HepG2 (cell line): ENCODE measurements at regions not wholly inside any gene's neighbourhood (a gene's known extent, or its start where the extent isn't known, plus 50 kb on each side); places are given as distances from the start of the nearest gene placed in this dataset.

ENCODE experiments used
- ATAC-seq: fragments of 200-7000 bp; cut with Tn5 transposase; 3 replicates; pipeline ENCODE4 v1.9.1; 2020; ENCODE audit warnings: mild to moderate bottlenecking, moderate library complexity
- BruUV-seq: library from RNA; stranded (reverse); fragments of 400-500 nt; replicated peaks from 2 replicates; lab custom pipeline; 2021; lab: Mats Ljungman, UMichigan
- CTCF ChIA-PET: fragments of 300-600 bp; formaldehyde crosslinking; extraction: SDS; loops from one replicate; lab custom pipeline; 2021; ENCODE audit warnings: low total read pairs, inconsistent platforms, low intra/inter-chr PET ratio; lab: Yijun Ruan, JAX
- POLR2A ChIA-PET: fragments of 350-600 bp; sonication (Branson Sonifier 250); formaldehyde crosslinking; loops from one replicate; lab custom pipeline; 2020; ENCODE audit warnings: antibody characterized with exemption, inconsistent platforms; lab: Yijun Ruan, JAX
- DNase-seq: peaks from one replicate; pipeline ENCODE4 v3.0.0-alpha.2; 2015; ENCODE audit warnings: low spot score
- FAIRE-seq: peaks from 3 replicates; lab custom pipeline; 2011; peaks lifted over from hg19 to GRCh38; lab: Jason Lieb, UNC
- H2AFZ ChIP-seq: one replicate; pipeline ENCODE4 v1.6.1; 2011; ENCODE audit warnings: low read length, inconsistent platforms
- H3K27ac ChIP-seq: fragments of 300-600 bp; 3 replicates; pipeline ENCODE4 v1.8.0; 2011; ENCODE audit warnings: mixed run types, mild to moderate bottlenecking, mixed read lengths, low read length, inconsistent platforms; ENCODE audit not compliant: insufficient read depth; ENCODE audit errors: extremely low read length
- H3K27me3 ChIP-seq, 2 experiments: fragments of 200-600 bp in 1 of 2; 2 replicates in 1 of 2; 3 replicates in 1 of 2; pipeline versions ENCODE4 v1.6.0 to v1.8.0; 2011; ENCODE audit warnings: low read length in 2 of 2, mild to moderate bottlenecking in 2 of 2, moderate library complexity in 2 of 2, inconsistent platforms in 1 of 2; ENCODE audit not compliant: insufficient read depth in 2 of 2, control insufficient read depth in 1 of 2
- H3K36me3 ChIP-seq, 2 experiments: fragments of 200-600 bp in 1 of 2; replicated peaks in 1 of 2; 2 replicates in 1 of 2; 3 replicates in 1 of 2; pipeline versions ENCODE4 v1.5.1 to v1.8.0; 2011; ENCODE audit warnings: low read length in 2 of 2, inconsistent platforms in 1 of 2; ENCODE audit not compliant: insufficient read depth in 2 of 2, control insufficient read depth in 1 of 2
- H3K4me1 ChIP-seq: 2 replicates; pipeline ENCODE4 v1.5.1; 2012; ENCODE audit warnings: low read length, inconsistent platforms; ENCODE audit not compliant: insufficient read depth
- H3K4me2 ChIP-seq: 2 replicates; pipeline ENCODE4 v1.6.0; 2011; ENCODE audit warnings: low read depth, low read length, inconsistent platforms
- H3K4me3 ChIP-seq, 3 experiments: fragments of 200-600 bp in 1 of 3; sonication (generic), shearing (Covaris generic) in 1 of 3; replicated peaks in 1 of 3; 2 replicates each; pipeline ENCODE4 v1.5.1; 2011 to 2016; ENCODE audit warnings: low read length in 3 of 3, inconsistent platforms in 2 of 3, low read depth in 2 of 3, mild to moderate bottlenecking in 2 of 3, control low read depth in 1 of 3, mixed read lengths in 1 of 3; ENCODE audit not compliant: insufficient read depth in 1 of 3
- H3K79me2 ChIP-seq: one replicate; pipeline ENCODE4 v1.6.1; 2011; ENCODE audit warnings: low read length, inconsistent platforms; ENCODE audit not compliant: insufficient read depth
- H3K9ac ChIP-seq: 2 replicates; pipeline ENCODE4 v1.6.0; 2011; ENCODE audit warnings: mild to moderate bottlenecking, low read depth, low read length, inconsistent platforms; ENCODE audit not compliant: insufficient read depth
- H3K9me3 ChIP-seq: 2 replicates; pipeline ENCODE4 v1.5.1; 2012; ENCODE audit warnings: mild to moderate bottlenecking, low read length
- H4K20me1 ChIP-seq: 2 replicates; pipeline ENCODE4 v1.6.0; 2011; ENCODE audit warnings: inconsistent platforms, mild to moderate bottlenecking, low read length, moderate library complexity; ENCODE audit not compliant: insufficient read depth
- ASH2L ChIP-seq: fragments of 300-600, 200-600 bp; sonication (generic); IDR thresholded peaks from 2 replicates; pipeline ENCODE4 v1.7.0; 2017; ENCODE audit warnings: low read depth, mild to moderate bottlenecking, moderate library complexity, mixed read lengths, low read length; ENCODE audit not compliant: insufficient read length
- DRAP1 ChIP-seq: IDR thresholded peaks from 2 replicates; pipeline ENCODE4 v1.6.1; 2016; ENCODE audit warnings: missing genetic modification reagents, missing compliant biosample characterization
- GPBP1L1 ChIP-seq: sonication (generic); formaldehyde crosslinking; IDR thresholded peaks from 2 replicates; pipeline ENCODE4 v1.5.0; 2020; ENCODE audit warnings: mild to moderate bottlenecking, missing genetic modification reagents
- NAIF1 ChIP-seq: sonication (generic); formaldehyde crosslinking; IDR thresholded peaks from 2 replicates; pipeline ENCODE4 v1.5.0; 2020; ENCODE audit warnings: mild to moderate bottlenecking, missing genetic modification reagents, borderline replicate concordance
- NFRKB ChIP-seq: fragments of 450-650 bp; IDR thresholded peaks from 2 replicates; pipeline ENCODE4 v1.6.1; 2017
- RCOR2 ChIP-seq: IDR thresholded peaks from 2 replicates; pipeline ENCODE4 v1.6.1; 2016; ENCODE audit warnings: missing biosample characterization, missing genetic modification reagents
- ZBTB42 ChIP-seq: sonication (generic); formaldehyde crosslinking; IDR thresholded peaks from 2 replicates; pipeline ENCODE4 v1.5.0; 2020; ENCODE audit warnings: mild to moderate bottlenecking, missing genetic modification reagents
- ZNF225 ChIP-seq: sonication (generic); formaldehyde crosslinking; IDR thresholded peaks from 2 replicates; pipeline ENCODE4 v1.4.0; 2020; ENCODE audit warnings: mild to moderate bottlenecking, missing genetic modification reagents
- ZNF264 ChIP-seq: sonication (generic); formaldehyde crosslinking; IDR thresholded peaks from 2 replicates; pipeline ENCODE4 v1.4.0; 2020; ENCODE audit warnings: missing genetic modification reagents
- ZNF337 ChIP-seq: sonication (generic); formaldehyde crosslinking; IDR thresholded peaks from 2 replicates; pipeline ENCODE4 v1.5.1; 2020; ENCODE audit warnings: missing genetic modification reagents, low read depth, mild to moderate bottlenecking, borderline replicate concordance
- ZNF451 ChIP-seq: sonication (generic); formaldehyde crosslinking; IDR thresholded peaks from 2 replicates; pipeline ENCODE4 v1.5.0; 2020; ENCODE audit warnings: mild to moderate bottlenecking, missing genetic modification reagents
- ZNF556 ChIP-seq: sonication (generic); formaldehyde crosslinking; IDR thresholded peaks from 2 replicates; pipeline ENCODE4 v1.4.0; 2020; ENCODE audit warnings: mild to moderate bottlenecking, missing genetic modification reagents, borderline replicate concordance
- ZNF605 ChIP-seq: sonication (generic); formaldehyde crosslinking; IDR thresholded peaks from 2 replicates; pipeline ENCODE4 v1.8.0; 2022; ENCODE audit warnings: mild to moderate bottlenecking, missing genetic modification reagents
- ZNF776 ChIP-seq: sonication (generic); formaldehyde crosslinking; IDR thresholded peaks from 2 replicates; pipeline ENCODE4 v1.4.0; 2020; ENCODE audit warnings: mild to moderate bottlenecking, missing genetic modification reagents
- WGBS: methylation state at CpG from one replicate; pipeline ENCODE4 v1.1.6; 2017; ENCODE audit warnings: low lambda C conversion rate; 5-methylcytosine and 5-hydroxymethylcytosine counted together
- in situ Hi-C: cut with HindIII; loops from 2 replicates; pipeline ENCODE4 v1.10.0; 2017; ENCODE audit warnings: low pct_unique_long_range_greater_than_20kb; ENCODE audit not compliant: extremely low pct_ligation_motif_present
- intact Hi-C: fragments of 100-400 bp; cut with micrococcal nuclease; formaldehyde crosslinking; loops from one replicate; pipeline ENCODE4 v1.10.0; 2022; ENCODE audit not compliant: unreplicated experiment

GRCh38 chr6:113635222-113635986 is 221.7 kb upstream of the MARCKS start:
- no peaks in the 10 kb centered on the region for H3K79me2 ChIP-seq
- ChIA-PET CTCF (no interaction called here), POLR2A (interaction anchor here (1.5 to 4.1 kb wide), 2 partner anchors 7 to 223 kb away, joined by 6 to 49 read pairs; no protein-coding TSS in a partner anchor)
- no peaks in the 10 kb centered on the region for H3K27me3 ChIP-seq
- FAIRE-seq (no peak), DNase-seq (no peak), ATAC-seq (no peak)
- in situ Hi-C loops: loop anchor here (10.0 kb wide), 1 partner anchor 281 kb away; no protein-coding TSS in a partner anchor
- intact Hi-C loops: no loop called here
- no peak overlapping the region for H3K27ac ChIP-seq
- no TSS peak for BruUV-seq
- no peaks in the 10 kb centered on the region for H3K9me3 ChIP-seq
- H3K36me3 ChIP-seq: no peaks in the 10 kb centered on the region
- TF ChIP-seq DRAP1 (CRISPR knock-in tag) (no peak), NAIF1 (CRISPR knock-in tag) (no peak), ASH2L (no peak)
- WGBS: 96% methylated on average over 1 of the region's 1 CpG
- H2AFZ ChIP-seq: no peak overlapping the region
- peaks cover 89% of the 10 kb centered on the region for H3K4me1 ChIP-seq
- no peak overlapping the region for H3K4me2 ChIP-seq
- no peak overlapping the region for H3K9ac ChIP-seq
- H3K4me3 ChIP-seq: no peak overlapping the region
- no peaks in the 10 kb centered on the region for H4K20me1 ChIP-seq

- H3K4me1 ChIP-seq: peaks cover 89% of the 10 kb centered on the region
- no peaks in the 10 kb centered on the region for H3K9me3 ChIP-seq
- 15% methylated on average over 1 of the region's 1 CpG for WGBS
- no peaks in the 10 kb centered on the region for H3K27me3 ChIP-seq
- BruUV-seq: no TSS peak
- peak overlapping the region; percentile 47 for H3K4me2 ChIP-seq
- CTCF ChIA-PET: no interaction called here
- no peaks in the 10 kb centered on the region for H3K79me2 ChIP-seq
- H3K4me3 ChIP-seq: no peak overlapping the region
- peak; percentile 26 for DNase-seq
- no peaks in the 10 kb centered on the region for H3K36me3 ChIP-seq
- peak; percentile 80 for ATAC-seq
- POLR2A ChIA-PET: interaction anchor here (0.6 to 1.5 kb wide), 2 partner anchors 222 to 284 kb away, joined by 3 to 6 read pairs; no protein-coding TSS in a partner anchor
- intact Hi-C loops (no loop called here), in situ Hi-C loops (loop anchor here (10.0 kb wide), 1 partner anchor 282 kb away; no protein-coding TSS in a partner anchor)
- peak; percentile 85 for FAIRE-seq
- peak overlapping the region; percentile 31; the same call in 1 of the 2 replicates for H3K9ac ChIP-seq
- H2AFZ ChIP-seq: no peak overlapping the region
- no peaks in the 10 kb centered on the region for H4K20me1 ChIP-seq
- peak overlapping the region; percentile 41 for H3K27ac ChIP-seq
- TF ChIP-seq RCOR2 (CRISPR knock-in tag): no peak
- no peak for TF ChIP-seq ZNF225 (CRISPR knock-in tag)
- no peak for TF ChIP-seq ZNF605 (CRISPR knock-in tag)
- TF ChIP-seq ZNF451 (CRISPR knock-in tag): no peak
- TF ChIP-seq GPBP1L1 (CRISPR knock-in tag): no peak
- TF ChIP-seq ZNF776: no peak
- no peak for TF ChIP-seq ZNF264 (CRISPR knock-in tag)
- TF ChIP-seq ZNF337 (CRISPR knock-in tag): no peak
- TF ChIP-seq ZNF556: no peak
- no peak for TF ChIP-seq NFRKB
- no peak for TF ChIP-seq ZBTB42
These were observed 220.8 kb upstream of the MARCKS start for GRCh38 chr6:113636357-113636824.
